DOHH2 (cell line): ENCODE measurements at regions not wholly inside any gene's neighbourhood (a gene's known extent, or its start where the extent isn't known, plus 50 kb on each side); places are given as distances from the start of the nearest gene placed in this dataset.

ENCODE experiments used
- EZH2phosphoT487 ChIP-seq: fragments of 200-600 bp; sonication (generic); IDR thresholded peaks from 2 replicates; pipeline ENCODE4 v1.6.1; 2017; ENCODE audit warnings: borderline replicate concordance, mild to moderate bottlenecking, antibody characterized with exemption, low read length, moderate library complexity, mixed read lengths
- TF ChIP-seq, protein P1 (sequence below): fragments of 200-600 bp; sonication (generic); IDR thresholded peaks from one replicate; pipeline ENCODE4 v1.5.1; 2014; ENCODE audit warnings: antibody characterized with exemption, mild to moderate bottlenecking, low read depth, low read length; ENCODE audit not compliant: poor library complexity, severe bottlenecking

DNA sequence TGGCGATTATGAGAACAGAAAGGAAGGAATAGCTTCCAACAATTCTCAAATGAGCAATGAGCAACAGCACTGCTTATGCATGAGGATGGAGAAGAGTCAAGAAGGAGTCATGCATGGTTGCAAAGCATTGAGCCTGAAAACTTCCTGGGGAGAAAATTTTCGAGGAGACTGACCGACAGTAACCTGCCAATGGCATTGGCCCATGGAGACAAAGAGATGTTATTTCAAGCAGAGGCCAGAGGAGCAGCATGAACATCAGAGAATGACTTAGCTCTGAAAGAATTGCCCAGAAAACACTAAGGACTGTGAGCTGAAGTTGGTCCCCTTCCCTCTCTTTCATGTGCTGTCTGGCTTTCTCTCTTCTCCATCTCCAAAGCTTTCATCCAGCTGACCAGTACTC lies 343.4 kb downstream of the ADAMTS20 start:
- TF ChIP-seq, protein P1, sequence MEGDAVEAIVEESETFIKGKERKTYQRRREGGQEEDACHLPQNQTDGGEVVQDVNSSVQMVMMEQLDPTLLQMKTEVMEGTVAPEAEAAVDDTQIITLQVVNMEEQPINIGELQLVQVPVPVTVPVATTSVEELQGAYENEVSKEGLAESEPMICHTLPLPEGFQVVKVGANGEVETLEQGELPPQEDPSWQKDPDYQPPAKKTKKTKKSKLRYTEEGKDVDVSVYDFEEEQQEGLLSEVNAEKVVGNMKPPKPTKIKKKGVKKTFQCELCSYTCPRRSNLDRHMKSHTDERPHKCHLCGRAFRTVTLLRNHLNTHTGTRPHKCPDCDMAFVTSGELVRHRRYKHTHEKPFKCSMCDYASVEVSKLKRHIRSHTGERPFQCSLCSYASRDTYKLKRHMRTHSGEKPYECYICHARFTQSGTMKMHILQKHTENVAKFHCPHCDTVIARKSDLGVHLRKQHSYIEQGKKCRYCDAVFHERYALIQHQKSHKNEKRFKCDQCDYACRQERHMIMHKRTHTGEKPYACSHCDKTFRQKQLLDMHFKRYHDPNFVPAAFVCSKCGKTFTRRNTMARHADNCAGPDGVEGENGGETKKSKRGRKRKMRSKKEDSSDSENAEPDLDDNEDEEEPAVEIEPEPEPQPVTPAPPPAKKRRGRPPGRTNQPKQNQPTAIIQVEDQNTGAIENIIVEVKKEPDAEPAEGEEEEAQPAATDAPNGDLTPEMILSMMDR: no peak
- TF ChIP-seq EZH2phosphoT487: no peak
